GM21390 (cell line): ENCODE measurements at regions not wholly inside any gene's neighbourhood (a gene's known extent, or its start where the extent isn't known, plus 50 kb on each side); places are given as distances from the start of the nearest gene placed in this dataset.

Source experiments
- ATAC-seq: cut with Tn5 transposase; IDR thresholded peaks from one replicate; pipeline ENCODE4 v1.9.1; 2021; ENCODE audit not compliant: unreplicated experiment

DNA sequence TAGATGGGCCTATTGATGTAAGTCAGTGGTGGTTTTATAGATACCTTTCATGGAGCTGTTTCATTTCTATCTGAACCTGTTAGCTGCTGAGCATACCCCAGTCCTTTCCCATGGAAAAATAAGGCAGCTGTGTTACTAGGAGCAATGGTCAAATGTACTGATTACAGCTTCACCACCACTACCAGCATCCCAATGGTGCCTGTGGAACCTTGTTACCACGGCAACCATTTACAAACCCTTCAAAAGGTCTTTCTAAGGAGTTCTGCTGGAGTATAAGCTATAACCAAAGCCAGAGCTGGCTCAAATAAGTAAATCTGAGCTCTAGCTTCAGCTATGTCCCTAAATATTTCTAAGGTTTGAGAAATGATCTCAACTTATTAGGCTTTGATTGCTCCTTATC lies 133.4 kb upstream of the ACP3 start:
- ATAC-seq, result no peak

DNA sequence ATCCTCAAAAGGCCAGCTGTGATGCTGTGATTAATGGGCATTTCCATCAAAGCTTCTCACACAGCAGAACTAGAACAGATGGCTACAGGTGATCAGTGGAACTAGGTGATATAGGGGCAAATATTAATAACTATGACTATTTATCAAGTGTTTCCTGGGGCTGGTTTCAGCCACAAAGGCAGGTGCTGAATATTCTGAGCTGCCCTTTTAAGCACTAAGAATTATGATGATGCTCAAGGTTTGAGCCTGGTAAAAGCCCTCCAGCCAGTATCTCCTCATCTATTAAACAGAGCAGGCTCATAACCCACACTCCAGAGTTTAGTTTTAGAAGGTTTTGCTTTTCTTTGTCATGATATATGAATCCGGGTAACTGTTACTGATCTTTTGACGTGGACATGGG lies 129.5 kb upstream of the ACP3 start:
- no peak for ATAC-seq

DNA sequence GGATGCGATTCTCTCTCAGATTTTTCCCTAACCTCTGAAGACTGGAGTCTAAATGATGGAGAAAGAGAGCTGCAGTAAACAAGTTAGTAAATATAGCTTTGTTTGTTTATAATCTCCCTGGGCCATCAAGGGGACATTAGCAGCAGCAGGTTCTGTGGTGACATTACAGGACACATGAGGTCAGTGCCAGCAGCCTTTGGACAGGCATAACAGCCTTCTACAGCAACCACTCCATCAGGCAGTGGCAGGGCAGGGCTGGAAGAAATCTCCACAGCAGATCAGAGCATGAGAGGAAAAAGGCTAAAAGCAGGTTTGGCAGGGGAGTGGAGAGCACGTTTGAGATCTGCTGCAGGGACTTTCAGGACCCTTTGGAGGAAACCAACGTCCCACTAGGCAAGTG lies 127.6 kb upstream of the ACP3 start:
- ATAC-seq, result no peak

DNA sequence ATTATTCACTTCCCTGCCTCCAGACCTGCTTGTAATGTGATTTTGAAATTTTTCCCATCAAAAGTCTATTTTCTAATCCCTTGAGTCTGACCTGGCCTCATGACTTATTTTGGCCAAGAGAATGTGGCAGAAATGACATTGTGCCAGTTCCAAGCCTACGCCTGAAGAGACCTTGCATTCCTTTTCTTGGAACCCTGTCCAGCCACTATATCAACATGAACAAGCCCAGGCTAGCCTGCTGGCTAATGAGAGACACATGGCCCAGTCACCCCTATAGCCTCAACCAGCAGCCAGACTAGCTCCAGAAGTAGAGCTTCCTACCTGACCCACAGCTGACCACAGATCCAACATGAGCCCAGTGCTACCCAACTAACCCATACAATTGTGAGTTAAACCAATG lies 121.1 kb upstream of the ACP3 start:
- ATAC-seq, result no peak

DNA sequence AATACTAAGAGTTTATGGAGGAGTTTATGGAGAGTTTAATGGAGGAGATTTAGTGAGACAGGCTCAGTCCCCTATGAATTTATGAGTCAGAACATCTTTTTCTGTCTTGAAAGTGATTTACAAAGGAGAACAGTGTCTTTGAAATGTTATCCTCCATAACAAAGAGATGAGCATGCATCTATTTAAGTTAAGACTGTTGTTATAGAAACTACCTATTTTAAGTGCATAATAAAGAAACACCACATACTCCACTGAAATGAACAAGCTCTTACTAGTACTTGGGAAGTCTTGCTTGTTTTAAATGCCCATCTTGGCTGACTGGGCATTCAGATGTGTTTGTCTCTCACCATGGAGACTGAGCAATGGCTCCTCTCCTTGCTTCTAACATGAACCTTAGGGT lies 118.7 kb upstream of the ACP3 start:
- ATAC-seq, result no peak

DNA sequence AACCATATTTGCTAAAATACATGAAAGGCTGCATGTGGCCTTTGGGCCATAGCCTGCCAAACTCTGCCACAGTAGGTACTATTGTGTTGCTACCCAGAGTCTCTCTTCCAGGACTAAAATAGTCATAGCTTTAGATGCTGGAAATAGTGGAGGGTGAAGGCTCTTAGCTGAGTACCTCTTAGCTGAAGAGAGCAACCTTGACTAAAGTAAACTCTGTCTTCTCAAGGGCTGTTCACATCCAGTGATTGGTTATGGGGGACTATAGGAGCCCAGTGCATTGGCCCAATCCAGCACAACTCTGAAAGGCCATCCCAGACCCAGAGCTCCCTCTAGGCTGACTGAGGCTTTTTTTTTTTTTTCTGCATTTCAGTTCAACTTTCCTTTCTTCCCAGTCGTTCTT lies 117.8 kb upstream of the ACP3 start:
- ATAC-seq, result no peak

DNA sequence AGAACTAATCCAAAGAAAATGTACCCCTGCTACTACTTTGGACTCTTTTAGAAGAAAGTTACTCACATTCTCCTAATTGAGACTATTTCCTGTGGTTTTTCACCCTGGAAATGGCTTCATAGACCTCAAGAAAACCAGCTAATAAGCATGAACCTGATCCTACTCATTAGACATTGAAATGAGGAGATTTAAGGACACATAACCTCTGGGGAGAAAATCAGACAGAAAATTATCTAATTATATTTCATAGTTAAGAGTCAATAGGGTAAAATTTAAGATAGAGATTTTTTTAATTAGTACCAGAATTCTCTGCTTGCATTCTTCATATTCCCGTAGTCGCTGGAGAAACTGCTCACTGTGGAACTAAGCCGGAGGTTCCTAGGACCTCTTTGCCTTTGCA lies 114.6 kb upstream of the ACP3 start:
- no peak for ATAC-seq

DNA sequence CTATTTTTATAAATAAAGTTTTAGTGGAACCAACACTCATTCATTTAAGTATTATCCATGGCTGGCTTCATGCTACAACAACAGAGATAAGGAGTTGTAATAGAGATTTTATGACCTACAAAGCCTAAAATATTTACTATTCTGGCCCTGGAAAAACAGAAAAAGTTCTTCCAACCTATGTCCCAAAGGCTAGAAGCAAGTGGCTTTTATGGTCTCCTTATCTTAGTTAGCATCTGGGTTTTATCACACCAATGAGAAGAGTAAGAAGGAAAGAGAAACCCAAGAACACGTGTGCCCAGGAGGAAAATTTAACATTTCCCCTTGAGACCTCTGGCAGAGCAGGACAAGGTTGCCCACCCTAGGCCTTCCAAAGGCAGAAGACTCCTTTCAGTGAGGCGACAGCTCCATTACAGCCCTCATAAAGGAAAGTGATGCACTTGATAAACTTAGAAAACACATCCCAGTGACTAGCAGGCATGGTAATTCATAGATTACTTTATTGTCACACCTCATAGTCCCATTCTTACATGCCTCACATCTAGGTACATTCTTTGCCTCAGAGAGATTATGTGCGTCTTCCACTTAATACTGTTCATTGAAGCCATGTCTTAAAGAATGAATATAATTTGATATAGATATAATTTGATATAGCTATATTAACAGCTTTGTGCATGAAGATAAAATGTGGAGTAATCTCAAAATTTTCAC lies 113.2 kb upstream of the ACP3 start:
- ATAC-seq, result no peak

DNA sequence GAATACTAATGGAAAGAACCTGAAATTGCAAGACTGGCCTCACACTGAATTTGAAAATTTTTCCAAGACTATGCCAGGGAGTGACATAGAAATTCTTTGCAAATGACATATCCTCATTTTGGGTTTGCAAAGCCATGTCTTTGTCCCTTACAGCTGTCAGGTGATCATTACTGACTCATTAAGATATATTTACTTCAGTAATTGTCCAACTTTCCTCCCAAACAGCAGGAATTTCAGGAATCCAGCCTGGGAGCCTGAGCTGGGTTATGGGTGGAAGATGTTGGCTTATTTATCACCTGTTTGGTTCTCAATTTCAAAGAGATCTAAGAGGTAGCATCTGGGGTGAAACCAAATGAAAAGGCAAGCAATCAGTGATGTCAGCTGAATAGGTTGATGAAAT lies 111.6 kb upstream of the ACP3 start:
- ATAC-seq, result no peak

DNA sequence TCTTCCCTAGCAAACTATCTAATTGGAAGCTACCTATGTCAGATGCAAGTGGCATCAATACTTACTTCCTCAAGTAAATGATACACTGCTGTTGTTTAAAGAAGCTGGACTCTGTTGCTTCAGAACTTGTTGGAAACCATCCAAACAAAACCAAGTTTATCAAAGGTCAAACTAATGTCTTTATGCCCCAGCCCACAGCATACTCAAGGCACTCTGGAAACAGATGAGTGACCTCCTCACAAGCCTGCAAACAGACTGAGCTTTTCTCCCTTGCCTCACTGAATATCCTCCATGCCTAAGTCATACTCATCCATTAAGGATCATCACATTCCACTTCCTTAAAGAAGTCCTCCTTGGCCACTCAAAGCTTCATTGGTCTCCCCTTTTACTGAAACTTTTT lies 107.4 kb upstream of the ACP3 start:
- no peak for ATAC-seq

DNA sequence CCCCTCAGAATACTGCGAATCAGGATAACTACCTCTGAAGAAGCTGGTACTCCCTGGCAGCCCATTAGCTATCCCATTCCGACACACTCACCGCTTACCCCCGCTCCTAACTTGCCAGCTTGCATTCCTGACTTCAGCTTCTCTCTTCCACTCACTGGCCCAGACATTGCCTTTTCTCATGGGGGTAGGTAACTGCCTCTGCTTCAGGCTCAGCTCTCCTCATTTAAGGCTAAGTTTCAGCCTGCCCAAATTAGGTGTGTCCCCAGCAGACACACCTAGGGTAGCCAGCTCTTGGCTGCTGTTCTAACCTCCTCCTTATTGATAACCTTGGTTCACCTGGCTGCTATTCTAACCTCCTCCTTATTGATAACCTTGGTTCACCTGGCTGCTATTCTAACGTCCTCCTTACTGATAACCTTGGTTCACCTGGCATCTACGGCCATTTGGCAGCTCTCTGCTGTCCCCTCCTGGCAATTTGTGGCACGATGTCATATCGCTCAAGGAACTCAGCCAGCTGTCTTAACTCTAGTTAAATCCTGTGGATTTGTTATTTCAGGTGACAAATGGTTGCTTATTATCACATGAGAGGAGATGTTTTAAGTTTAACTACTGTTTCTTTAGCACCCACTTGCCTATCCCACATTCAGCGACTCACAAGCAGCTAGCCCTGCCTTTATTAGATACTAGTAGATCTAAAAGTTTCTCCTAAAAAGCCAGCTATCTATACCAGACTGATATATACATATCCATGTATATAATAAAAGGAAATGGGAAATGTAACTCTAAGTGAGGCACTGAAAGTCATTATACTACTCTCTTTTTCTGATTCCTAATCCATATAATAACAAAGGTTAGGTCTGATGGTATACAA lies 106.5 kb upstream of the ACP3 start:
- no peak for ATAC-seq

DNA sequence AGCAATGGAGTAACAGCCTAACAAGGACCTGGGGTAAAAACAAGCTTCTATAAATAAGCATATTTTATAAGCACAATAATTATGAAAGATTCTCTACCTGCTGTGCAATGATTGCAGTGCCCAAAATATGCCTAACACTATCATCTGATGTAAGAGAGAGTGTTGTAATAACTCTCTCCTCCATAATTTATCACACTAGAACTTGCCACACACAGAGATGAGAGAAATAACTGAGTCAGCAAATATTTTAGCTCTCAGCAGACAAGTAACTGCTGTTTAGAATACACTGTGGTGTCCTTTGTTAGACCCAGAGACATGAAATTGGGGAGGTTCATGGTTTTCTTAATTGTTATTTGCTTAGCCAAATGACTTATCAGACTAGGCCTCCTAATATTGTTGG lies 105.3 kb upstream of the ACP3 start:
- no peak for ATAC-seq

DNA sequence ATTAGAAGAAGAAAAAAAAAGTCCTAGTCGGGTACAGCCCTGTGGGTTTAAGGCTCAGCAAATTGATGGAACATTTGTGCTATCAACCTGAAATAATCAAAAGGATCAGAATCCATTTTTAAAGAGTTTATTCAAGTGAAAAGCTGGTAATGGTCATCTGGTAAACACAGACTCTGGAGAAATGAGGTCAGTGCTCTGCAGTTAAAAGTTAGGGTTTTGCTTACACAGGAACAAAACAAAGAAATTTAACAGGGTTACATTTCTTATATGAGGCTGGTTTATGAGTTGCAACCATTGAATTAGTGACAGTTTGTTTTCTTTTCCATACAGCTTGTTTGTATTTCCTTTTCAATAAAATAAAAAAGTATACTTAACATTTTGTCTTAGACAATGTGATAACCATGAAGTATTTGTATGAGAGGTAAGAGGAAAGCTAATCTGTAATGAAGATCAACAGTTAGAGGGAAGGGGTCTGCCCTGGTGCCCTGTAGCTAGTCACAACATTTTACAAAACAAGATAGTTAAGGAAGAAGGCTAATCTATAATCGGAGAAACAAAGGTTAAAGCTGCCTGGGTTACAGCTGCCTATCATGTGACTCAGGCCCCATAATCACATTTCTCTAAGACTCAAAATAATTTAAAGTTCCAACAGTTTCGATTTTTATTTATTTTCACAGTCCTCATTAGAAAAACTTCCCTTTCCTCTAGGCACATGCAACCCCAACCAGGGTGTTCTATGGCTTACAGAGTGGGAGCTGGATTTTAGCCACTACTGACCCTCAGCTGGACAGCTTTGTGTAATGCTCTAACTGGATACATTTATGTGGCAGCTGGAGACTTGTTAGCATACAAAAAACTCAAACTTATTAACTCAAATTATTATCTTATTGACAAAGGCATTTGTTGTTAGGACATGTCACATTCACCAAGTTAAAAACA lies 98.1 kb upstream of the ACP3 start:
- ATAC-seq, result no peak

DNA sequence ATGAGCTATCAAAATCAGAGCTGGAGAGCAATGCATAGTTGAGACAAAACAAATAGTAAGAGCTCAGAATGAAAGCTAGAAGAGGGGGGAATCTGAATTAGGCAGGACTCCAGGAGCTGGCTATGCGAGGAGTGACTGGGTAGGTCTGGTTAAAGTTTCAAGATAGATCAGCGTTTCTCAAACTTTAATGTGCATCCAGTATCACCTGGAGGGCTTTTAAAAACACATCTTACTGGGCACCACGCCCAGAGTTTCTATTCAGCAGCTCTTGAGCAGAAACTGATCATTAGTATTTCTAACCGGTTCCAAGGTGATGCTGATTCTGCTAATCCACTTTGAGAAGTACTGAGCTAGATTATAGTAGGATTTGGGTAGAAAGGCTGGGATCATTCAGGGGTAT lies 96.2 kb upstream of the ACP3 start:
- no peak for ATAC-seq

DNA sequence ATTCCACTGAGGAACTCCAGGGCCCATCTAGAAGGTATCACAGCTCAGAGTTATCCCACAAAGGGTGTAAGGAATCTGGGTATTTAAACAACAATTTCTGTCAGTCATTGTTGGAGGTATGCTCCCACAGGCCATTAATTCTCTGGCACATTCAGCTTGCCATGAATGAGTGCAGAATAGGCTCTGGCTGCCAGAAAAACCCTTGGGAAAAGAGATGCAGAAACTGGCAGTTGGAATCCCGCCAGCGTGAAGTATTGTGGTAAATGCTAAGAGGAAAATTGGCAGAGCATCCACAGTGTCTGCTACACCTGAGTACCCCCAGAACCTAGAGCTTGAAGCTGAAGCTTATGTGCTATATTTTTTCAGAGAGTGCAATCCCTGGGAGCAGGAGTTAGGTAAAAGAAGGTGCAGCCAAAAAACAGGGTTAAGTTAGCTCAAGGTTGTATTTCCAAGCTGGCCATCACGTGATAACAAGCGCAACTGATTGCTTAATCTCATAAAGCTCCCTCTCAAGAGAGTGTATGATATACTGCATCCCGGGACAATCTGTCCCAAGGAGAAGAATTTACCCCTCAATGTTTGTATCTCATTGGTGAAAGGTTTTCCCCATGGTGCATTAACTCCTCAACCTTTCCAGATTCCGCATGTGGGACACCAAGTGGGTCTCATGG lies 94.2 kb upstream of the ACP3 start:
- ATAC-seq, result no peak

DNA sequence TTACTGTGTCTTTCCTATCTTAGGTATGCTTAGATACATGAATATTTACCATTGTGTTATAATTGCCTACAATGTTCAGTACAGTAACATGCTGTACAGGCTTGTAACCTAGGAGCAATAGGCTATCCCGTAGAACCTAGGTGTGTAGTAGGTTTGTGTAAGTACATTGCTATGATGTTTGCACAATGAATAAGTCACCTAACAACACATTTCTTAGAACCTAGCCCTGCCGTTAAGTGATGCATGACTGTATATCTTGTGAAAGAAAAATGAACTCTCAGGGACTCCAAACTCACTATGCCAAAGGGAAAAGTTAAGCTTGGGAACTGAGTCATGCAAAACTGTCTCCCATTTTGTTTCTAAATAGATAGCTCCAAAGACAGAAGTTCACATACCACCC lies 91.5 kb upstream of the ACP3 start:
- no peak for ATAC-seq

DNA sequence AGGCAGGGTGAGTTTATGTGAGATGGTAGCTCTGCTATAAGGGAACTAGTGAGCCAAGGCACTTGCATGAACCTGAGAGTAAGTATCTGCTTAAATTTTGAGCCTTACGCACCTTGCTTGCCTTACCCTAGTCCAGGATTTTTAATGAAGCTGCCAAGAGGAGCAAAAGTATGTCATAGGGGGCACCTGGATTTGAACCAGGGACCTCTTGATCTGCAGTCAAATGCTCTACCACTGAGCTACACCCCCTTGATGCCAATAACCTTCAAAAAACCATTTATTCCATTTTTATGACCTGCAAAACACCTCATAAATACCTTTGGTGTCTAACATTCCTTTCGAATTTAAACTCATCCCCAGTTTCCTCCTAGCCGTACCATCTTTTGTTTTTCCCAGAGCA lies 88.3 kb upstream of the ACP3 start:
- no peak for ATAC-seq

DNA sequence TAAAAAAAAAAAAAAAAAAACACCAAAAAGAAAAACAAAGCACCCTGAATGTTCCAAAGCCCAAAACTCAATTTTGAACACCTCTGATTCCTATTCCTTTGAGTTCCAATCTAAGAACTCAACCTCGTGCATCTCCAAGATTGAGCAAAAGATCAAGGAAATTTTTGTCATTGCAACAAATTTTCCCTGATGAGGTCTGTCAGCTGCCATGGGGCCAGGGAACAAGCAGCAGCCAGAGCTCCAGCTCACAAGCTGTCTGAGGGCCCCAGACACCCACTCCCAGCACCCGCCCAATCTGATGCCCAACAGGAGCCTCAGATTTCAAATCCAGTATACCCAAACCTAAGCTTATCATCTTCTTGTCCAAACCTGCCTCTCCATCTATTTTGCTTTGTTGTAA lies 87.6 kb upstream of the ACP3 start:
- no peak for ATAC-seq

DNA sequence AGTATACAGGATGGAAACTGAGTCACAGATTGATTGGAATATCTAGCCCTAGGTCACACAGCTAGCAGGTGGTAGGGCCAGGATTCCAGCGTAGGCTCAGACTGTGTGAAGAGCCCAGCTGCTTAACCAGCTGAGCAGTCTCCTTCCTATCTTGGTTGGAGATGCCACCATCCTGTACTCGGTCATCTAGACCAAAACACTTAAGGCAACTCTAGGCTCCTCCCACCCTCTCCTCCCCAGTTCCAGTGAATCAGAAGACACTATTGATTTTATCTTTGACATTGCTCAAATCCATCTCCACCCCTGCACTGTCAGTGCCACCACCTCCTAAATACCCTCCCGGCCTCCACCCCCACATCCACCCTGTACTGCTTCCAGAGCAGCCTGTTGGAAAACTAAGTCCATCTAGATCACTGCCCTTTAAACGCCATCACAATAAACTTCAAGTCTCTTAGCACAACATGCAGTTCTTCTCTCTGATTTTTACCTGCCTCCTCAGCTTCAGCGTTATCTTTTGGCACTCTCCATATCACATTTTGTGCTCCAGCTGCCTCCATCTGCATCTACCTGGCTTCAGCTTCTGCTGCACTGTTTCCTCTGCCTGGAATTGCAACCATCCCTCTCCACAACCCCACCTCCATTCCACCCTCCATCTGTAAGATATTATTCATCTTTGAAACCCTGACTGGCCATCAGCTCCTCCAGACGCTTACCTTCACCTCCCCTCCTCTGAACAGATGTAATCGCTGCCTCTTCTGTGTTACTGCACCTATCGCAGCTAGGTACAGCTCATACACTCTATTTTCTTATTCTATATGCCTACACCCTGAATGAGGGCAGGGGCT lies 86.8 kb upstream of the ACP3 start:
- ATAC-seq, result no peak

DNA sequence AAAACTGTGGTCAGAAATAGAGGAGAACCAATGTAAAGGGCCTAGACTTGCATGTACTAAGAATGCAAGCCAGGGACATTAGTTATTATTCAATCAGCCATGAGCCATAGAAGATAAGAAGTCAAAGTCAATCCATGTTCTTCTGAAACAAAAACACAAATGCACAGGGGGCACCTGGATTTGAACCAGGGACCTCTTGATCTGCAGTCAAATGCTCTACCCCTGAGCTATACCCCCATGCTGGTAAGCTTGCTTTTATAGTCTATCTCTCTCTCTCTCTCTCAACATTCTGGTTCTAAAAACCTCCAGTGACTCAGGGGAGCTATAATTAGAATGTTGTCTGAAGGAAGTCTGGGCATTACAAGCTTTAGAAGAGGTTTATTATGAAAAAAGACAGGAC lies 85.6 kb upstream of the ACP3 start:
- no peak for ATAC-seq
